HEK293 (cell line): ENCODE measurements at regions not wholly inside any gene's neighbourhood (a gene's known extent, or its start where the extent isn't known, plus 50 kb on each side); places are given as distances from the start of the nearest gene placed in this dataset.

ENCODE experiments used
- CTCF ChIA-PET: fragments of 350-600 bp; formaldehyde crosslinking; extraction: SDS; loops from one replicate; lab custom pipeline; 2021; ENCODE audit warnings: antibody characterized with exemption; lab: Yijun Ruan, JAX
- POLR2A ChIA-PET: fragments of 300-600 bp; formaldehyde crosslinking; extraction: SDS; loops from one replicate; lab custom pipeline; 2020; ENCODE audit warnings: antibody characterized with exemption, inconsistent platforms; lab: Yijun Ruan, JAX
- H3K27ac ChIP-seq: fragments of 200-500 bp; sonication (Bioruptor generic); 2 replicates; pipeline ENCODE4 v1.5.1; 2014; ENCODE audit warnings: low read depth, low read length, control low read depth, inconsistent platforms; ENCODE audit errors: extremely low read depth
- H3K36me3 ChIP-seq, 2 experiments: fragments of 200-500 bp in 1 of 2; sonication (Bioruptor generic) in 1 of 2; 1 replicate in 1 of 2; 2 replicates in 1 of 2; pipeline ENCODE4 v1.5.1; 2014 to 2017; ENCODE audit warnings: inconsistent platforms in 2 of 2, low read length in 2 of 2; ENCODE audit not compliant: control insufficient read depth in 2 of 2, insufficient read depth in 1 of 2
- H3K4me1 ChIP-seq: fragments of 200-500 bp; sonication (Bioruptor generic); 2 replicates; pipeline ENCODE4 v1.5.1; 2014; ENCODE audit warnings: mild to moderate bottlenecking, low read length, inconsistent platforms; ENCODE audit not compliant: control insufficient read depth, insufficient read depth
- H3K4me3 ChIP-seq: 2 replicates; pipeline ENCODE4 v1.5.1; 2011; ENCODE audit warnings: low read depth, mild to moderate bottlenecking, control low read depth, low read length, moderate library complexity
- H3K9me3 ChIP-seq: fragments of 200-500 bp; sonication (Bioruptor generic); 2 replicates; pipeline ENCODE4 v1.5.1; 2014; ENCODE audit warnings: low read depth, low read length, inconsistent platforms; ENCODE audit not compliant: control insufficient read depth, insufficient read depth
- KLF9 ChIP-seq: fragments of 450-650 bp; formaldehyde crosslinking; IDR thresholded peaks from 2 replicates; pipeline ENCODE4 v1.5.1; 2016; ENCODE audit warnings: missing biosample characterization, missing genetic modification characterization, low read depth
- ZBTB48 ChIP-seq: fragments of 450-650 bp; formaldehyde crosslinking; IDR thresholded peaks from 2 replicates; pipeline ENCODE4 v1.5.1; 2016; ENCODE audit warnings: missing biosample characterization, missing genetic modification characterization
- ZFP3 ChIP-seq: fragments of 450-650 bp; formaldehyde crosslinking; IDR thresholded peaks from 2 replicates; pipeline ENCODE4 v1.5.1; 2016; ENCODE audit warnings: low read depth, missing biosample characterization, missing genetic modification characterization
- ZFP41 ChIP-seq: fragments of 450-650 bp; formaldehyde crosslinking; IDR thresholded peaks from 2 replicates; pipeline ENCODE4 v1.5.1; 2016; ENCODE audit warnings: missing biosample characterization, missing genetic modification characterization, borderline replicate concordance
- ZNF133 ChIP-seq: fragments of 450-650 bp; formaldehyde crosslinking; IDR thresholded peaks from 2 replicates; pipeline ENCODE4 v1.5.1; 2016; ENCODE audit warnings: missing biosample characterization, missing genetic modification characterization
- ZNF140 ChIP-seq: fragments of 450-650 bp; formaldehyde crosslinking; IDR thresholded peaks from 2 replicates; pipeline ENCODE4 v1.5.1; 2016; ENCODE audit warnings: missing biosample characterization, missing genetic modification characterization
- ZNF146 ChIP-seq: fragments of 450-650 bp; formaldehyde crosslinking; IDR thresholded peaks from 2 replicates; pipeline ENCODE4 v1.5.1; 2016; ENCODE audit warnings: missing biosample characterization, missing genetic modification characterization
- ZNF24 ChIP-seq: fragments of 450-650 bp; formaldehyde crosslinking; IDR thresholded peaks from 2 replicates; pipeline ENCODE4 v1.5.1; 2016; ENCODE audit warnings: missing biosample characterization, missing genetic modification characterization
- ZNF335 ChIP-seq: fragments of 450-650 bp; formaldehyde crosslinking; conservative IDR thresholded peaks from 2 replicates; pipeline ENCODE4 v1.5.1; 2016; ENCODE audit warnings: missing biosample characterization, missing genetic modification characterization
- ZNF366 ChIP-seq: fragments of 450-650 bp; formaldehyde crosslinking; conservative IDR thresholded peaks from 2 replicates; pipeline ENCODE4 v1.5.1; 2016; ENCODE audit warnings: missing biosample characterization, missing genetic modification characterization
- ZNF623 ChIP-seq: fragments of 450-650 bp; formaldehyde crosslinking; IDR thresholded peaks from 2 replicates; pipeline ENCODE4 v1.5.1; 2016; ENCODE audit warnings: missing biosample characterization, missing genetic modification characterization
- ZNF654 ChIP-seq: fragments of 450-650 bp; formaldehyde crosslinking; IDR thresholded peaks from 2 replicates; pipeline ENCODE4 v1.5.1; 2016; ENCODE audit warnings: low read depth, missing biosample characterization, missing genetic modification characterization
- ZNF670 ChIP-seq: fragments of 450-650 bp; formaldehyde crosslinking; IDR thresholded peaks from 2 replicates; pipeline ENCODE4 v1.5.1; 2016; ENCODE audit warnings: missing biosample characterization, missing genetic modification characterization, low read depth
- ZSCAN16 ChIP-seq: fragments of 450-650 bp; formaldehyde crosslinking; IDR thresholded peaks from 2 replicates; pipeline ENCODE4 v1.5.1; 2016; ENCODE audit warnings: missing biosample characterization, missing genetic modification characterization
- TF ChIP-seq, protein P1 (sequence below): fragments of 450-650 bp; formaldehyde crosslinking; IDR thresholded peaks from 2 replicates; pipeline ENCODE4 v1.5.1; 2016; ENCODE audit warnings: missing biosample characterization, missing genetic modification characterization
- TF ChIP-seq, protein P2 (sequence below): fragments of 450-650 bp; formaldehyde crosslinking; IDR thresholded peaks from 2 replicates; pipeline ENCODE4 v1.5.1; 2017; ENCODE audit warnings: missing biosample characterization, missing genetic modification characterization
- TF ChIP-seq, protein P3 (sequence below): fragments of 450-650 bp; formaldehyde crosslinking; IDR thresholded peaks from 2 replicates; pipeline ENCODE4 v1.5.1; 2017; ENCODE audit warnings: missing biosample characterization, missing genetic modification characterization
- TF ChIP-seq, protein P4 (sequence below): fragments of 450-650 bp; formaldehyde crosslinking; IDR thresholded peaks from 2 replicates; pipeline ENCODE4 v1.5.1; 2016; ENCODE audit warnings: missing biosample characterization, missing genetic modification characterization
- TF ChIP-seq, protein P5 (sequence below): fragments of 450-650 bp; formaldehyde crosslinking; IDR thresholded peaks from 2 replicates; pipeline ENCODE4 v1.5.1; 2016; ENCODE audit warnings: missing biosample characterization, missing genetic modification characterization
- TF ChIP-seq, protein P6 (sequence below): fragments of 450-650 bp; formaldehyde crosslinking; IDR thresholded peaks from 2 replicates; pipeline ENCODE4 v1.5.1; 2016; ENCODE audit warnings: missing biosample characterization, missing genetic modification characterization

DNA sequence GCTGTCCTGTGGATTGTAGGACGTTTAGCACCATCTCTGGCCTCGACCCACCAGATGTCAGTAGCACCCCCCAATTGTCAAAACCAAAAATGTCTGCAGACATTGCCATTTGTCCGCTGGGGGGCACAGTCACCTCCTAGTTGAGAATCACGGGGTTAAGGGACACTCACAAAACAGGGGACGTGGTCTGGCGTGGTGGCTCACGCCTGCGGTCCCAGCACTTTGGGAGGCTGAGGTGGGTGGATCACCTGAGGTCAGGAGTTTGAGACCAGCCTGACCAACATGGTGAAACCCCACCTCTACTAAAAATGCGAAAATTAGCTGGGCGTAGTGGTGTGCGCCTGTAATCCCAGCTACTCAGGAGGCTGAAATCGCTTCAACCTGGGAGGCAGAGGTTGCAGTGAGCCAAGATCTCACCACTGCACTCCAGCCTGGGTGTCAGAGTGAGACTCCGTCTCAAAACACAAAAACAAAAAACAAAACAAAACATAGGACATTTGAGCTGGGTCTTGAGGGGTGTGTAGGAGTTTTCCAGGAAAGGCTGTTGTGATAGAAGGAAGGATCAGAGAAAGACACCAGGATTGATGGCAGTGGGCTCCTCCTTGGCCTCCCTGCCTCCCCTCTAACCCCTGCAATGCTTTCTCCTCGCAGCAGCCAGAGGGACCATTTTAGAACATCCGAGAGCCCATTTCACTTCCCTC lies 171.8 kb upstream of the GSE1 start (continued):
- 0 out of 2 replicates have a peak, but pooled peaks have one; percentile 38 for TF ChIP-seq ZBTB48 (tag by site-specific recombination)
- TF ChIP-seq, protein P1, sequence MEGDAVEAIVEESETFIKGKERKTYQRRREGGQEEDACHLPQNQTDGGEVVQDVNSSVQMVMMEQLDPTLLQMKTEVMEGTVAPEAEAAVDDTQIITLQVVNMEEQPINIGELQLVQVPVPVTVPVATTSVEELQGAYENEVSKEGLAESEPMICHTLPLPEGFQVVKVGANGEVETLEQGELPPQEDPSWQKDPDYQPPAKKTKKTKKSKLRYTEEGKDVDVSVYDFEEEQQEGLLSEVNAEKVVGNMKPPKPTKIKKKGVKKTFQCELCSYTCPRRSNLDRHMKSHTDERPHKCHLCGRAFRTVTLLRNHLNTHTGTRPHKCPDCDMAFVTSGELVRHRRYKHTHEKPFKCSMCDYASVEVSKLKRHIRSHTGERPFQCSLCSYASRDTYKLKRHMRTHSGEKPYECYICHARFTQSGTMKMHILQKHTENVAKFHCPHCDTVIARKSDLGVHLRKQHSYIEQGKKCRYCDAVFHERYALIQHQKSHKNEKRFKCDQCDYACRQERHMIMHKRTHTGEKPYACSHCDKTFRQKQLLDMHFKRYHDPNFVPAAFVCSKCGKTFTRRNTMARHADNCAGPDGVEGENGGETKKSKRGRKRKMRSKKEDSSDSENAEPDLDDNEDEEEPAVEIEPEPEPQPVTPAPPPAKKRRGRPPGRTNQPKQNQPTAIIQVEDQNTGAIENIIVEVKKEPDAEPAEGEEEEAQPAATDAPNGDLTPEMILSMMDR (tag by site-specific recombination): 0 out of 2 replicates have a peak, but pooled peaks have one; percentile 17
- TF ChIP-seq ZNF335 (tag by site-specific recombination): no peak
- TF ChIP-seq, protein P2, sequence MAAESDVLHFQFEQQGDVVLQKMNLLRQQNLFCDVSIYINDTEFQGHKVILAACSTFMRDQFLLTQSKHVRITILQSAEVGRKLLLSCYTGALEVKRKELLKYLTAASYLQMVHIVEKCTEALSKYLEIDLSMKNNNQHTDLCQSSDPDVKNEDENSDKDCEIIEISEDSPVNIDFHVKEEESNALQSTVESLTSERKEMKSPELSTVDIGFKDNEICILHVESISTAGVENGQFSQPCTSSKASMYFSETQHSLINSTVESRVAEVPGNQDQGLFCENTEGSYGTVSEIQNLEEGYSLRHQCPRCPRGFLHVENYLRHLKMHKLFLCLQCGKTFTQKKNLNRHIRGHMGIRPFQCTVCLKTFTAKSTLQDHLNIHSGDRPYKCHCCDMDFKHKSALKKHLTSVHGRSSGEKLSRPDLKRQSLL: no peak
- TF ChIP-seq ZNF670: no peak
- TF ChIP-seq, protein P3, sequence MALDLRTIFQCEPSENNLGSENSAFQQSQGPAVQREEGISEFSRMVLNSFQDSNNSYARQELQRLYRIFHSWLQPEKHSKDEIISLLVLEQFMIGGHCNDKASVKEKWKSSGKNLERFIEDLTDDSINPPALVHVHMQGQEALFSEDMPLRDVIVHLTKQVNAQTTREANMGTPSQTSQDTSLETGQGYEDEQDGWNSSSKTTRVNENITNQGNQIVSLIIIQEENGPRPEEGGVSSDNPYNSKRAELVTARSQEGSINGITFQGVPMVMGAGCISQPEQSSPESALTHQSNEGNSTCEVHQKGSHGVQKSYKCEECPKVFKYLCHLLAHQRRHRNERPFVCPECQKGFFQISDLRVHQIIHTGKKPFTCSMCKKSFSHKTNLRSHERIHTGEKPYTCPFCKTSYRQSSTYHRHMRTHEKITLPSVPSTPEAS (tag by site-specific recombination): no peak
- TF ChIP-seq ZFP3 (tag by site-specific recombination): peak; percentile 98
- 0 out of 2 replicates have a peak, but pooled peaks have one; percentile 8 for TF ChIP-seq ZNF654 (tag by site-specific recombination)

DNA sequence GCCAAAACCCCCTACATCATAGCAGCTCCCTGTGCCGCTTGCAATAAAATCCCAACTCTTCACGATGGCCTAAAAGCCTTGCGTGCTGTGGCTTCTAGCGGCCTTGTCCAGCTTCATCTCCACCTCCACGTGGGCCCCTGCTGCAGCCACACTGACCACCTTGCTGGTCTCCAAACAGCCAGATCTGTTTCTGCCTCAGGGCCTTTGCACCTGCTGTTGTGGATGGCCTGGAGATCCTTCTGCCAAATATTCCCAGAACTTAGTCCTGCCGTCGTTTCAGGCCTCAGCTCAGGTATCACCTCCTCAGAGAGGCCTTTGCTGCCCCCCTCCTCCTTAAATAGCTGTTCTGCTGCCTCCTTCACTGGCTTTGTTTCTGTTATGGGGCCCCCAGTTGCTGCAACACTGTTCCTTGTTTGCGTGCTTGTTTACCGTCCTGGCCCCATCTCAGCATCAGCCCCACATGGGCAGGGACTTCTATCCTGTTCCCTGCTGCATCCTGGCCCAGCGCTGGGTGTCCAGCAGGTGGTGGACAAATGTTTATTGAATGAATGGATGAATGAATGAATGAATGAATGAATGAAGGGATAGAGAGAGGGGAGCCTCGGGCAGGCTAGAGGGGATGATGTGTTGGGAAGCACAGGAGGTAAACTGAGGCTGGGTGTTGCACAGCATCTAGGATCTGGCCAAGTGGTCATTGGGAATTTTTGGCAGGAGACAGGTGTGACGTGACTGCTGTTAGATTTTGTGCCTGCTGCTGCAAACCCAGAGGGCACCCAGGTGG lies 171.0 kb upstream of the GSE1 start:
- POLR2A ChIA-PET: no interaction called here
- TF ChIP-seq, protein P4, sequence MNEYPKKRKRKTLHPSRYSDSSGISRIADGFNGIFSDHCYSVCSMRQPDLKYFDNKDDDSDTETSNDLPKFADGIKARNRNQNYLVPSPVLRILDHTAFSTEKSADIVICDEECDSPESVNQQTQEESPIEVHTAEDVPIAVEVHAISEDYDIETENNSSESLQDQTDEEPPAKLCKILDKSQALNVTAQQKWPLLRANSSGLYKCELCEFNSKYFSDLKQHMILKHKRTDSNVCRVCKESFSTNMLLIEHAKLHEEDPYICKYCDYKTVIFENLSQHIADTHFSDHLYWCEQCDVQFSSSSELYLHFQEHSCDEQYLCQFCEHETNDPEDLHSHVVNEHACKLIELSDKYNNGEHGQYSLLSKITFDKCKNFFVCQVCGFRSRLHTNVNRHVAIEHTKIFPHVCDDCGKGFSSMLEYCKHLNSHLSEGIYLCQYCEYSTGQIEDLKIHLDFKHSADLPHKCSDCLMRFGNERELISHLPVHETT (tag by site-specific recombination): no peak
- TF ChIP-seq ZNF24 (tag by site-specific recombination) (0 out of 2 replicates have a peak, but pooled peaks have one; percentile 23), ZNF623 (tag by site-specific recombination) (peak; percentile 98), ZNF133 (tag by site-specific recombination) (no peak), KLF9 (no peak)
- TF ChIP-seq, protein P5, sequence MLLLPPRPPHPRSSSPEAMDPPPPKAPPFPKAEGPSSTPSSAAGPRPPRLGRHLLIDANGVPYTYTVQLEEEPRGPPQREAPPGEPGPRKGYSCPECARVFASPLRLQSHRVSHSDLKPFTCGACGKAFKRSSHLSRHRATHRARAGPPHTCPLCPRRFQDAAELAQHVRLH (tag by site-specific recombination): no peak
- no peak overlapping the region for H3K27ac ChIP-seq

DNA sequence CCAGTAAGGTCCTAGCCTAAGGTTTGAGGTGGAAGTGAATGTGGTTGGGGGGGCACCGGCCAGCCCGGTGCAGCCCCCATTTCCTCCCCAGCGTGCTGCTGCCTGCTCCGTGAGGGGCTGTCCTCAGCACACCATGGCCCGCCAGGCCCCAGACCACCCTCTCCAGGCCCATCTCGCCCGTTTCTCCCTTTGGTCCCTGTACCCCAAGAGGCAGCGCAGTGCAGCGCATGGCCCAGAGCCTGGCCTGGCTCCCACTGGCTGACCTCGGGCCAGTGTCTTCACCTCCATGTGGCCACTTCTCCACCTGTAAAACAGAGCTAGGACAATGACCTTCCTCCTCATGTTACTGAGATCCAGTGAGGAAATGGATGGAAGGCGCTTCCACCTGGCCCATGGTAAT lies 170.0 kb upstream of the GSE1 start:
- Histone ChIP-seq H3K27ac (no peak overlapping the region), H3K4me3 (no peak overlapping the region), H3K36me3 (peaks cover 0 to 6% of the 10 kb centered on the region in 2 experiments; a peak in 1 of 3 replicates), H3K4me1 (no peaks in the 10 kb centered on the region; the same call in 1 of the 2 replicates), H3K9me3 (no peaks in the 10 kb centered on the region)
- ChIA-PET POLR2A (no interaction called here), CTCF (no interaction called here)
- TF ChIP-seq ZFP41 (tag by site-specific recombination) (no peak), ZSCAN16 (no peak), ZNF140 (tag by site-specific recombination) (no peak), ZNF146 (tag by site-specific recombination) (no peak), ZNF366 (tag by site-specific recombination) (no peak)
- TF ChIP-seq, protein P6, sequence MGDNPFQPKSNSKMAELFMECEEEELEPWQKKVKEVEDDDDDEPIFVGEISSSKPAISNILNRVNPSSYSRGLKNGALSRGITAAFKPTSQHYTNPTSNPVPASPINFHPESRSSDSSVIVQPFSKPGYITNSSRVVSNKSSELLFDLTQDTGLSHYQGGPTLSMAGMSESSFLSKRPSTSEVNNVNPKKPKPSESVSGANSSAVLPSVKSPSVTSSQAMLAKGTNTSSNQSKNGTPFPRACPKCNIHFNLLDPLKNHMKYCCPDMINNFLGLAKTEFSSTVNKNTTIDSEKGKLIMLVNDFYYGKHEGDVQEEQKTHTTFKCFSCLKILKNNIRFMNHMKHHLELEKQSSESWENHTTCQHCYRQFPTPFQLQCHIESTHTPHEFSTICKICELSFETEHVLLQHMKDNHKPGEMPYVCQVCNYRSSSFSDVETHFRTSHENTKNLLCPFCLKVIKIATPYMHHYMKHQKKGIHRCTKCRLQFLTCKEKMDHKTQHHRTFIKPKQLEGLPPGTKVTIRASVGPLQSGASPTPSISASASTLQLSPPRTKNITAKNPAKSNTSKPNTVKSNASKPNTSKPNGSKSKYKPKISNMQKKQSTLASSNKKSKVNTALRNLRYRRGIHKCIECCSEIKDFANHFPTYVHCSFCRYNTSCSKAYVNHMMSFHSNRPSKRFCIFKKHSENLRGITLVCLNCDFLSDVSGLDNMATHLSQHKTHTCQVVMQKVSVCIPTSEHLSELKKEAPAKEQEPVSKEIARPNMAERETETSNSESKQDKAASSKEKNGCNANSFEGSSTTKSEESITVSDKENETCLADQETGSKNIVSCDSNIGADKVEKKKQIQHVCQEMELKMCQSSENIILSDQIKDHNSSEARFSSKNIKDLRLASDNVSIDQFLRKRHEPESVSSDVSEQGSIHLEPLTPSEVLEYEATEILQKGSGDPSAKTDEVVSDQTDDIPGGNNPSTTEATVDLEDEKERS: no peak
- TF ChIP-seq, protein P4 (tag by site-specific recombination): no peak

More for the DNA sequence above, 171.0 kb upstream of the GSE1 start:
- Histone ChIP-seq H3K36me3 (peaks cover 0 to 6% of the 10 kb centered on the region in 2 experiments; a peak in 1 of 3 replicates), H3K4me3 (no peak overlapping the region), H3K9me3 (no peaks in the 10 kb centered on the region), H3K4me1 (no peaks in the 10 kb centered on the region; the same call in 1 of the 2 replicates)
- CTCF ChIA-PET: interaction anchor here (0.6 to 1.9 kb wide), 6 partner anchors 11 to 292 kb away, joined by 3 to 8 read pairs (median 4); no protein-coding TSS in a partner anchor
